Coronary artery (tissue), 2 donors: ENCODE measurements at regions not wholly inside any gene's neighbourhood (a gene's known extent, or its start where the extent isn't known, plus 50 kb on each side); places are given as distances from the start of the nearest gene placed in this dataset.

Source experiments
- DNase-seq: peaks from one replicate; pipeline ENCODE4 v3.0.0-alpha.2; 2017; ENCODE audit warnings: low spot score
- H3K27ac ChIP-seq, 2 donors: fragments of 200-600 bp; sonication (generic); one replicate each; pipeline ENCODE4 v1.5.1; 2016 to 2019
- H3K4me3 ChIP-seq: fragments of 200-600 bp; sonication (generic); 2 replicates; pipeline ENCODE4 v1.5.1; 2016; ENCODE audit warnings: mild to moderate bottlenecking, moderate library complexity
- TF ChIP-seq, protein P1 (sequence below): fragments of 200-600 bp; sonication (generic); IDR thresholded peaks from one replicate; pipeline ENCODE4 v1.5.1; 2019; ENCODE audit warnings: antibody characterized with exemption

DNA sequence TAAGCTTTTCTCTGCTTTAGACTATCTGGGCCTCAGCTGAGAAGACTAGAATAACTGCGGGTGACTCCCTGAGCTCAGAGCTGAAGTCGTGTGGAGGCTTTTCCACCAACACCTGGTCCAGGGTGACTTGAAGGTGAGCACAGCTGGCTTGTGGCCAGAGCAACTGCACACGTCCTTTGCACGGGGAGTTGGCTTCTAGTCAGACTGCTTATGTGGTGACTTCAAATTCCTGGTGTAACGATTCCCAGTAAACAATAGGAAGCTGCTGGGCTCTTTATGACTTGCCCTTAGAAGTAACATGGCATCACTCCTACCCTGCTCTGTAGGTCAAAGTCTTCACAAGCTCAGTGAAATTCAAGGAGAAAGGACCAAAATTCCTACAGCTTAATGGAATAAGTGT is 800.6 kb upstream of the CDH6 start:
- TF ChIP-seq, protein P1, sequence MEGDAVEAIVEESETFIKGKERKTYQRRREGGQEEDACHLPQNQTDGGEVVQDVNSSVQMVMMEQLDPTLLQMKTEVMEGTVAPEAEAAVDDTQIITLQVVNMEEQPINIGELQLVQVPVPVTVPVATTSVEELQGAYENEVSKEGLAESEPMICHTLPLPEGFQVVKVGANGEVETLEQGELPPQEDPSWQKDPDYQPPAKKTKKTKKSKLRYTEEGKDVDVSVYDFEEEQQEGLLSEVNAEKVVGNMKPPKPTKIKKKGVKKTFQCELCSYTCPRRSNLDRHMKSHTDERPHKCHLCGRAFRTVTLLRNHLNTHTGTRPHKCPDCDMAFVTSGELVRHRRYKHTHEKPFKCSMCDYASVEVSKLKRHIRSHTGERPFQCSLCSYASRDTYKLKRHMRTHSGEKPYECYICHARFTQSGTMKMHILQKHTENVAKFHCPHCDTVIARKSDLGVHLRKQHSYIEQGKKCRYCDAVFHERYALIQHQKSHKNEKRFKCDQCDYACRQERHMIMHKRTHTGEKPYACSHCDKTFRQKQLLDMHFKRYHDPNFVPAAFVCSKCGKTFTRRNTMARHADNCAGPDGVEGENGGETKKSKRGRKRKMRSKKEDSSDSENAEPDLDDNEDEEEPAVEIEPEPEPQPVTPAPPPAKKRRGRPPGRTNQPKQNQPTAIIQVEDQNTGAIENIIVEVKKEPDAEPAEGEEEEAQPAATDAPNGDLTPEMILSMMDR: no peak
- DNase-seq: no peak
- no peak overlapping the region for H3K27ac ChIP-seq
- H3K4me3 ChIP-seq: no peak overlapping the region

DNA sequence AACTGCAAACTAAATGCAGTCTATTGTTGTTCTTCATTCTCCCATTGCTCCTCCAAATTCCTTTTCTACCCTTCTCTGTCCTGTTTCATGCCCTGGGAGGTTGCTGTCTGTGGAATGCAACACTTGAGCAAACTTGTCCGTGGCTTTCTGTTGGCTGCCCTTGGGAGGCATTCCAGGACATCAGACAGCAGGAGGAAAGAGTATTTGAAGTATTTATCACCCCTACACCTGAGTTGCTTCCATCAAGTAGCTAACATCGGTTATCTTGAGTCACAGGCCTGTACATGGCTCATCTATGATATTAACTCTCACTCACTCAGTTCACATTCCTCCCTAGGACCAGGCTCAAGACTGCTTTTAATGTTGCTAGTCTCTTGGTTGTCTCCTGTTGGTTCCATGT is 803.4 kb upstream of the CDH6 start:
- DNase-seq: no peak
- TF ChIP-seq, protein P1: no peak
- H3K27ac ChIP-seq: no peak overlapping the region
- no peak overlapping the region for H3K4me3 ChIP-seq

DNA sequence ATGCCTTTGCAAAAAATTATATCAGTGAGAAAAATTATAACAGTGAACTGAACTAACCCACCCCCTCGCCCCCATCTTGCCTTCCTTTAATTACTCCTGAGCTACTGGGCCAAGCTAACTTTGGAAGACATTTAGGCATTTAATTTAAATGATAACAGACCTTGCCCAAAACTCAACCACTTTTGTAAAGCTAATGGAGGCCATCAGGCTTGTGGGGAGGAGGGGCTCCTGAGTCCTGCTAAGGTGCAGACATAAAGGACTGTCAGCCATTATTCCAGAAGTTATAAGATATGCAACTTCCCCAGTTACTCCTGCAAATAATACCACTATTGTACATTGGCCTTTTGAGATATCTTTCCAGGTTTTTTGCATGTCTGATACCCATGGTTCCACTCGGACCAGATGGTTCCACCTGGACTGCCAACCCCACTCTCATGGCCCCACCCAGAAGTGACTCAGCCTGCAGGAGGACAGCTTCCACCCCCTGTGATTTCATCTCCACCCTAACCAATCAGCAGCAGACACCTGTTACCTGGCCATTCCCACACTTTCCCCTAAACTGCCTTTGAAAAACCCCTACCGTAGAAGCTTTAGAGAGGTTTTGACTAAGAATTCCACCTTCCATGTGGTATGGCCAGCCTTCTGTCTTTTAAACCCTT is 805.4 kb upstream of the CDH6 start:
- H3K27ac ChIP-seq: no peak overlapping the region
- DNase-seq: no peak
- TF ChIP-seq, protein P1: no peak
- no peak overlapping the region for H3K4me3 ChIP-seq

DNA sequence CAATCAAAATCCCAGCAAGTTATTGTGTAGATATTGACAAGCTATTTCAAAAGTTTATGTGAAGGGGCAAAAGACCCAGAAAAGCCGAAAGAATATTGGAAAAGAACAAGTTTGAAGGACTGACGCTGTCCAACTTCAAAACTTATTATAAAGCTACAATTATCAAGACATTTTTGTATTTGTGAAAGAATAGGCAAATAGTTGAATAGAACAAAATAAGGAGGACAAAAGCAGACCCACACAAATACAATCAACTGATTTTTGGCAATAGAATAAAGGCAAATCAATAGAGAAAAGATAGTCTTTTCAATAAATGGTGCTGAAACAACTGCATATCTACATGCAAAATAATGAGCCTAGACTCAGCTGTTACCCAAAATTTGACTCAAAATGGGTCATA is 807.7 kb upstream of the CDH6 start:
- DNase-seq: no peak
- TF ChIP-seq, protein P1: no peak
- Histone ChIP-seq H3K27ac (no peak overlapping the region), H3K4me3 (no peak overlapping the region)

DNA sequence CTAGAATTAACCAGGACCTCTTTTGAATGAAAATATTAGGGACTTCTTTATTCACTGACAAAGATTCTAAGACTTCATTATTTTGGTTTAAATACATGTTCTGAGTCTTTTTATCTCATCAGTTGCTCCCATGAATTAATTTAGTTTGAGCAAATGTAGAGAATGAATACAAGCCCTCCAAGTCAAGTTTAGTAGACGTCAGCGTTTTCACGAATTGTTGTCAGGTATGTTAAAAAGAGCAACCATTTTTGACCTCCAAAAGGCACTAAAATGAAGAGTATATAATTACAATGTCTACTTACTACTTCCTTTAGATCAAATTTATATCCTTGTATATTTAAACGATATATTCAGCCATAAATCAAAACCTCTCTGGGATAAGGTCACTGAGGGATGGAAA is 809.3 kb upstream of the CDH6 start:
- no peak overlapping the region for H3K27ac ChIP-seq
- TF ChIP-seq, protein P1: no peak
- DNase-seq: no peak
- H3K4me3 ChIP-seq: no peak overlapping the region

DNA sequence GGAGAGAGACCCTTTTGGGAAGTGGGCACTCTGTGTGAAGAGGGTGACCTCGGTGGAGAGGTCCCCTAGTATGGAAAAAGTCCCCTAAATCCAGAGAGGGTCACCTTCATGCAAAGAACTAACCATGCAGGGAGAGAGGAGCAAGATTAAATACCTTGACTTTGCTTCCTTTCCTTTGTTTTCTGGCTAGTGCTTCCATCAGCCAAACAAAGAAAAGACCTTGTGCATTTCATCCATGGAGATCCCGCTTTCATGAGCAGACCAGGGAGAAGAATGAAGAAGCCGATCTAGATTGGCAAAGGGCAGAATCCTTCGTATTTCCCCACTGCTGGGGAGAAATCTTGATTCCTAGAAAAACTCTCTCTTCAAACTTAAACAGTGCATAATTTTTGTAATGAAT is 813.3 kb upstream of the CDH6 start:
- Histone ChIP-seq H3K27ac (no peak overlapping the region), H3K4me3 (no peak overlapping the region)
- TF ChIP-seq, protein P1: no peak
- DNase-seq: no peak

DNA sequence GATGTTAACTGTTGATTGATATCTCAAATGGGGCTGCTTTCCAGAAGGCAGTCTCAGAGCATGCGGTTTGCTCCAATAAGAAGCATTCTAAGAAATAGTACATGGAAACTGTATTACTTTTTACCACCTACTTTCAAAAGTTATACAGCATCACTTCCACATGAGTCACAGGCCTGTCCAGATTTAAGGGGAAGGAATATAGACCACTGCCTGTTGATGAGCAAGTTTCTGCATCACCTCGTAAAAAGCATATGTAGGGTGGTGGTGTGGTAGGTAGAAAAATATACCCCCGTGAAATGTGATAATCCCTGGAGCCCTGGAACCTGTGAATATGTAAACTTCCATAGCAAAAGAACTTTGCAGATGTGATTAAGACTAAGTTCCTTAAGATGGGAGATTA is 816.6 kb upstream of the CDH6 start:
- H3K27ac ChIP-seq: no peak overlapping the region
- H3K4me3 ChIP-seq: no peak overlapping the region
- no peak for DNase-seq
- TF ChIP-seq, protein P1: no peak
